ENCODE measurements at regions not wholly inside any gene's neighbourhood (a gene's known extent, or its start where the extent isn't known, plus 50 kb on each side); places are given as distances from the start of the nearest gene placed in this dataset.

DNA sequence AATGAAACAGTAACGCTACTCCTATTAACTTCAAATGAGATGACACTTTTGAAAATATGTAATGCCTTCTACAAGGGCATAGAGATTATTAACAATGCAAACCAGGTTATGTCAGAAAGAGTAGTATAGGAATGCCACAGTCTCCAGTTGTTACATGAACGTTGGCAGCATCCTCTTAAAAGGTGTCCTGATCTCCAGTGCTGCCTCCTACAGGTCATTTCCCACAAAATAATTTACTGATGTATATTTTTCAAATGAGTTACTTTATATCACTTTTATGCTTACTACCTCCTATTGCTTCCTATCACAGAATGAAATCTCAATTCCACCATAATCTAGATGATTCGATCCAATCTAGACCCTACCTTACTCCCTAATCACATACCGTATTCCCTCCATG, 195.2 kb upstream of the EPHA5 start:
- Histone ChIP-seq H3K27me3 (ENCODE audit: control insufficient read depth, insufficient read depth, low read length) (no peaks in the 10 kb centered on the region), H3K9me3 (ENCODE audit: control insufficient read depth, insufficient read depth, low read length) (no peaks in the 10 kb centered on the region), H3K4me1 (ENCODE audit: control insufficient read depth, insufficient read depth, low read length) (no peaks in the 10 kb centered on the region), H3K36me3 (ENCODE audit: control insufficient read depth, insufficient read depth, low read length) (no peaks in the 10 kb centered on the region), H3K4me3 (ENCODE audit: low read depth, low read length) (no peak overlapping the region), H3K27ac (ENCODE audit: low read depth, low read length) (no peak overlapping the region)
- no peak for DNase-seq (ENCODE audit: low read depth in 4 of 6, low spot score in 6 of 6)
- WGBS (ENCODE audit: insufficient coverage): 78% methylated on average over 2 of the region's 4 CpGs

DNA sequence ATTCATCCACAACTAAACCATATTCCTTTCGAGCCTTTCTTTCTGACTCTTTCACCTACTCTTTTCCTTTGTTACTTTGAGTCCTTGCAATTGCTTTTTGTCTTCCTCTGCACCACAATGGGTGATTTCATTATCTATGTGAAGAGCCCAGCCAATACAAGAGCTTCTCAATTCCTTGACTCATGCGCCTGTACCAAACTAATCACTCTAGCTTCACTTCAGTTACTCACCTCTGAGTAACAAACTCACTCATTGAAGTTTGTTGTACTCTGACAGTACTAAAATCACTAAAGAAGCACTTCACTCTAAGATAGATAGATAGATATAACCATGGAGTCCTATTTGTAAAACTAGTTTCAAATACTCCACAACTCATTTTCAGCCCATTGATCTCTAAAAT, 191.7 kb upstream of the EPHA5 start:
- Histone ChIP-seq H3K4me1 (ENCODE audit: control insufficient read depth, insufficient read depth, low read length) (no peaks in the 10 kb centered on the region), H3K27ac (ENCODE audit: low read depth, low read length) (no peak overlapping the region), H3K4me3 (ENCODE audit: low read depth, low read length) (no peak overlapping the region), H3K36me3 (ENCODE audit: control insufficient read depth, insufficient read depth, low read length) (no peaks in the 10 kb centered on the region), H3K9me3 (ENCODE audit: control insufficient read depth, insufficient read depth, low read length) (no peaks in the 10 kb centered on the region), H3K27me3 (ENCODE audit: control insufficient read depth, insufficient read depth, low read length) (no peaks in the 10 kb centered on the region)
- no peak for DNase-seq (ENCODE audit: low read depth in 4 of 6, low spot score in 6 of 6)
- WGBS (ENCODE audit: insufficient coverage): 100% methylated on average over 1 of the region's 2 CpGs

DNA sequence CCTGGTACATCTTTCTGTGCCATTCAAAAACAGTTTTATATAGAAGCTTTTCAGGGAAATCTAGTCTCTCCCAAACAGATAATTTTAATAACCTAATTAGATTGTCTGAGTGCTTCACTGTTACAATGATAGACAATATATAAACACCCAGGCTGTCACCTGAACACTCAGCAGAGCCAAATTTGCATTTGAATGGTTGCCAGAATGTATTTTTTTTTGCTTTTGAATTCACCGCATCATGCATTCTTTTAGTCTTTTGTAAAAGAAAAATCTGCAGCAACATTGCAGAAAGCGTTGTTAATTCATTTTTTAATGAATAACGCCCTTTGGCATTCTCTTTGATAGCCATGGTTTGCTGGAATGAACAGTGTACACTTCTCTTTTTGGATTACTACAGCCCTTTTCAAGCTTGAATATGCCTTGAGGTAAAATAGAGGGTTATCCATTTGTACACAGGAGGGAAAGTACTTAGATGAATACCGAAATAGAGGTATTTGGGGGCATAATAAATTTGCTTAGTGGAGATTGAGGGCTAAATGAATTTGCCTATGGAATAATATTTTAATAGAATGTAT, 175.0 kb upstream of the EPHA5 start:
- Histone ChIP-seq H3K4me1 (ENCODE audit: control insufficient read depth, insufficient read depth, low read length) (no peaks in the 10 kb centered on the region), H3K27ac (ENCODE audit: low read depth, low read length) (no peak overlapping the region), H3K4me3 (ENCODE audit: low read depth, low read length) (no peak overlapping the region), H3K27me3 (ENCODE audit: control insufficient read depth, insufficient read depth, low read length) (no peaks in the 10 kb centered on the region), H3K9me3 (ENCODE audit: control insufficient read depth, insufficient read depth, low read length) (no peaks in the 10 kb centered on the region), H3K36me3 (ENCODE audit: control insufficient read depth, insufficient read depth, low read length) (no peaks in the 10 kb centered on the region)
- 63% methylated on average over 2 of the region's 4 CpGs for WGBS (ENCODE audit: insufficient coverage)
- DNase-seq (ENCODE audit: low read depth in 4 of 6, low spot score in 6 of 6): peak in 2 of 6 donors; percentile 40 to 55

DNA sequence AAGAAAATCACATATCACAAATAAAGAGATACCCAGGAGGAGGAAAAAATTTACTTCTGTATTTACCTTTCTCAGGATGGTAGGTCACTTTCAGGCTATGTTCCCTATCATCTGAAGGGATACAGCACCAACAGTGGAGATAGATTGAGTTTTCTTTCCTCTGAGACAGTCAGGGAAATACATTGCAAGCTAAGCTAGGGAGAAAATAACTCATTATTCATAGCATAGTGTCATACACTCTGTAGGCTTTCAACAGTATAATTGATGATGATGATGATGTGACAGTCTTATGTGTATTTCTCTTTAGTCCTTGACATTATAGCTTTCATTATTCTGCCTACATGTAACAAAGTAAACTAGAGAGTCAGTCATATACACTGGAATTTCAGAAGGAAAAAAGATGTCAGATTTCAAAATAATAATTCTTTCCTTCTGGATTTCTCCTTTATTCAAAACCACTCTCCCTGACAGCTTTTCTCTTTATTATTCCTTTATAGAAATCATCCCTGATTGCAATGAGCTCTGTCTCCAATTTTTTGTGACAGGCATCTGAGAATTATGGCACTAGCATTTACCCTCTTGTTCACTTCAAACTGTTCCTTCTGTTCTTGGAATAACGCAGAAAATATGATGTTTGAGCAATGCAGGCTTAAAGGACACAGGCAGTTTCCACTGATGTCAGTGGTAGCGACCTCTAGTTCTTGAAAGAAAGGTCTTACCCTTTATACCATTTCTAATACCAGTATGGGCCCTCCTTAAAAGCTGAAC, 169.1 kb upstream of the EPHA5 start:
- H3K27me3 ChIP-seq (ENCODE audit: control insufficient read depth, insufficient read depth, low read length): no peaks in the 10 kb centered on the region
- peak in 2 of 6 donors; percentile 29 to 38 for DNase-seq (ENCODE audit: low read depth in 4 of 6, low spot score in 6 of 6)
- 67% methylated on average over 2 of the region's 2 CpGs for WGBS (ENCODE audit: insufficient coverage)
- no peaks in the 10 kb centered on the region for H3K4me1 ChIP-seq (ENCODE audit: control insufficient read depth, insufficient read depth, low read length)
- H3K9me3 ChIP-seq (ENCODE audit: control insufficient read depth, insufficient read depth, low read length): no peaks in the 10 kb centered on the region
- H3K27ac ChIP-seq (ENCODE audit: low read depth, low read length): no peak overlapping the region
- H3K36me3 ChIP-seq (ENCODE audit: control insufficient read depth, insufficient read depth, low read length): no peaks in the 10 kb centered on the region
- no peak overlapping the region for H3K4me3 ChIP-seq (ENCODE audit: low read depth, low read length)

DNA sequence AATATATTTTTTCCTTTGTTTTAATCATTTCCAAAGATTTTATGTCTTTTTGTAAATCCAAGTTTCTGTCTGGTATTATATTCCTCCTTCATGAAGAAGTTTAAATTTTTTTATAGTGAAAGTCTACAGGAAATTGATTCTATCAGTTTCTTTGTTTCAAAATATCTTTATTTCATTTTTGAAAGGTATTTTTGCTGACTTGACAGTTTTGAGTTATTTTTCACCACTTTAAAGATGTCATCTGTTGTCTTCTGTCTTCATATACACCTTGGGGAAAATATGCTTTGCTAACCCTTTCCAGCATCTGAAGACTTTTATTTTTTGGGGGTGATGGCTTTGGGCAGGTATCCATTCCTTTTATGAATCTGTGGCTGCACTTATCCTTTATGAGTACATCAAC, 164.4 kb upstream of the EPHA5 start:
- H3K4me3 ChIP-seq (ENCODE audit: low read depth, low read length): no peak overlapping the region
- H3K36me3 ChIP-seq (ENCODE audit: control insufficient read depth, insufficient read depth, low read length): no peaks in the 10 kb centered on the region
- H3K4me1 ChIP-seq (ENCODE audit: control insufficient read depth, insufficient read depth, low read length): no peaks in the 10 kb centered on the region
- no peak overlapping the region for H3K27ac ChIP-seq (ENCODE audit: low read depth, low read length)
- no peak for DNase-seq (ENCODE audit: low read depth in 4 of 6, low spot score in 6 of 6)
- H3K9me3 ChIP-seq (ENCODE audit: control insufficient read depth, insufficient read depth, low read length): no peaks in the 10 kb centered on the region
- H3K27me3 ChIP-seq (ENCODE audit: control insufficient read depth, insufficient read depth, low read length): no peaks in the 10 kb centered on the region

DNA sequence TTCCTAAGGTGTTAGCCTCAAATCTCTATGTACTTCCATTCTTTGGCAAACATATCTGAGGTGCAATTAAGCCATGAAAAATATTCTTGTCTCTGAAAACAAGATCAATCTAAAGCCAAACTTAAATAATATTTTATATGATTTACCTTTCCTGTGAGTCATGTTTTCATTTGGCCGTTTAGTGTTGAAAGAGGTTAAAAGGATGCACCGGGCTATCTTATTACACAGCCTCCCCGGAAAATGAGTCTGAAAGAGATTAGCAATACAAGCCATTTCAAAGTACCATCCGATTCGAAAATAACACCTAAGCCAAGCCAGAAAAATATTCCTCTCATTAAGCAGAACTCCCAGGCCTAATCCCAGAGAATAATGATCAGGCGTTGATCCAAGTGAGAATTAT, 161.5 kb upstream of the EPHA5 start:
- no peak overlapping the region for H3K4me3 ChIP-seq (ENCODE audit: low read depth, low read length)
- no CpG with 5 or more reads among the region's 6 CpGs for WGBS (ENCODE audit: insufficient coverage)
- no peak for DNase-seq (ENCODE audit: low read depth in 4 of 6, low spot score in 6 of 6)
- H3K27me3 ChIP-seq (ENCODE audit: control insufficient read depth, insufficient read depth, low read length): no peaks in the 10 kb centered on the region
- H3K4me1 ChIP-seq (ENCODE audit: control insufficient read depth, insufficient read depth, low read length): no peaks in the 10 kb centered on the region
- no peaks in the 10 kb centered on the region for H3K9me3 ChIP-seq (ENCODE audit: control insufficient read depth, insufficient read depth, low read length)
- H3K36me3 ChIP-seq (ENCODE audit: control insufficient read depth, insufficient read depth, low read length): no peaks in the 10 kb centered on the region
- H3K27ac ChIP-seq (ENCODE audit: low read depth, low read length): no peak overlapping the region

DNA sequence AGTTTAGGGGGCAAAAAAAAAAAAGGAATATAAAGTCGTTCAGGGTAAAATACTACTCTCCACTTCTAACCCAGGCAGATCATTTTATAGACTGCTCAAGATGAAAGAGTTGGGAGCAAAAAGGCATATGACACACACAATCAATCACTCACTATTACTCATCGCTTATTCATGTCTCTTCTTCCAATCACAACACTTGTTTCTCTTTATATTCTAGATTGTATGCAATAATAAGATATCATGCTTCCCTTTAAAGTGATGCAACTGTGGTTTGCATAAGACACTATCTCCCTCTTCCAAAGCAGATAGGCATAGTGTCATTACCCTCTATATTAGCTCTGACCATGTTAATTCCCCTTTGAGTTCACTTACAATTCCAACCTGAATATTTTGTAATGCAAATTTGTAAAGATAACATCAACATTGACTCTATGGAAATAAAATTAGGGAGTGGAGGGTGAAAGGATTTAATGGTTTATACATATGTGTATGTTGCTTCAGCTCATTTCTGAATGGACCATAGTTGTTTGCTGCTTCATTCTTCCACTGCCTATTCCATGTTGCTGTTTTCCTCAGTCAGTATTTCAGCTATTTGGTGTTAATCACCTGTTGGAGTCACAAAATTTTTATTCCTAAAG, 154.9 kb upstream of the EPHA5 start:
- DNase-seq (ENCODE audit: low read depth in 4 of 6, low spot score in 6 of 6): no peak
- no peaks in the 10 kb centered on the region for H3K36me3 ChIP-seq (ENCODE audit: control insufficient read depth, insufficient read depth, low read length)
- no peaks in the 10 kb centered on the region for H3K27me3 ChIP-seq (ENCODE audit: control insufficient read depth, insufficient read depth, low read length)
- no peaks in the 10 kb centered on the region for H3K4me1 ChIP-seq (ENCODE audit: control insufficient read depth, insufficient read depth, low read length)
- WGBS (ENCODE audit: insufficient coverage): no CpG with 5 or more reads among the region's 2 CpGs
- no peak overlapping the region for H3K4me3 ChIP-seq (ENCODE audit: low read depth, low read length)
- H3K9me3 ChIP-seq (ENCODE audit: control insufficient read depth, insufficient read depth, low read length): no peaks in the 10 kb centered on the region
- H3K27ac ChIP-seq (ENCODE audit: low read depth, low read length): no peak overlapping the region

DNA sequence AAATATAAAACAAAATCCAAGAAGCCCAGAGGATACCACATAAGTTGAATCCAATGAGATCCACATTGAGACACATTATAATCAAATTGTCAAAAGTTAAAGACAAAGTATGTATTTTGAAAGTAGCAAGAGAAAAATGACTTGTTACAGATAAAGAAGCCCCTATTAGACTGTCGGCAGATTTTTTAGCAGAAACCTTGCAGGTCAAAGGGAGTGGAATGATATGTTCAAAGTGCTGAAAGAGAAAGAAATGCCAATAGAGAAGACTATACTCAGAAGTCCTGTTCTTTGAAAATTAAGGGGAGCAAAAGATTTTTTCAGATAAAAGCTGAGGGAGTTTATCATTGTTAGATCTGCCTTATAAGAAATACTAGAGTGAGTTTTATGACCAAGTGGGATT, 148.9 kb upstream of the EPHA5 start:
- Histone ChIP-seq H3K36me3 (ENCODE audit: control insufficient read depth, insufficient read depth, low read length) (no peaks in the 10 kb centered on the region), H3K27ac (ENCODE audit: low read depth, low read length) (no peak overlapping the region), H3K9me3 (ENCODE audit: control insufficient read depth, insufficient read depth, low read length) (peaks cover 7% of the 10 kb centered on the region), H3K4me3 (ENCODE audit: low read depth, low read length) (no peak overlapping the region), H3K27me3 (ENCODE audit: control insufficient read depth, insufficient read depth, low read length) (no peaks in the 10 kb centered on the region), H3K4me1 (ENCODE audit: control insufficient read depth, insufficient read depth, low read length) (no peaks in the 10 kb centered on the region)
- DNase-seq (ENCODE audit: low read depth in 4 of 6, low spot score in 6 of 6): no peak
- 86% methylated on average over 1 of the region's 1 CpG for WGBS (ENCODE audit: insufficient coverage)

DNA sequence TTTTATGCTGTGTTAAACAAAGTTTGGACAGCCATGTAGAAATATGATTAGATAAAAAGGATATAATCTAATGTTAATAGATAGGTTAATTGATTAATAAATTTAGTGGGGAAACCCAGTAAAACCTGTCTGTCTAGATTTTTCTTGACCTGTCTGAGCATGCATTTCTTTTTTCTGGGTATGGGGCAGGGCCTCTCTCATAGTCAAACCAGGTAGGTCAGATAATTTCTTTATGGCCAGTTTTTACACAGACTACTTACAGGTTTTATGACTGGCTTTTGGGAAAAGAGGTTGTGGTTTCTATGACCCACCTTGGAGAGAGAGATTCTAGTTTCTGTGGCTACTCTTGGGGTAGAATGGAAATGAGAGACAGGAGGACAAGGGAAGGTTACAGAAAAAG, 135.6 kb upstream of the EPHA5 start:
- H3K9me3 ChIP-seq (ENCODE audit: control insufficient read depth, insufficient read depth, low read length): peaks cover 1% of the 10 kb centered on the region
- H3K36me3 ChIP-seq (ENCODE audit: control insufficient read depth, insufficient read depth, low read length): no peaks in the 10 kb centered on the region
- H3K4me1 ChIP-seq (ENCODE audit: control insufficient read depth, insufficient read depth, low read length): no peaks in the 10 kb centered on the region
- DNase-seq (ENCODE audit: low read depth in 4 of 6, low spot score in 6 of 6): no peak
- H3K27ac ChIP-seq (ENCODE audit: low read depth, low read length): no peak overlapping the region
- no peaks in the 10 kb centered on the region for H3K27me3 ChIP-seq (ENCODE audit: control insufficient read depth, insufficient read depth, low read length)
- H3K4me3 ChIP-seq (ENCODE audit: low read depth, low read length): no peak overlapping the region

DNA sequence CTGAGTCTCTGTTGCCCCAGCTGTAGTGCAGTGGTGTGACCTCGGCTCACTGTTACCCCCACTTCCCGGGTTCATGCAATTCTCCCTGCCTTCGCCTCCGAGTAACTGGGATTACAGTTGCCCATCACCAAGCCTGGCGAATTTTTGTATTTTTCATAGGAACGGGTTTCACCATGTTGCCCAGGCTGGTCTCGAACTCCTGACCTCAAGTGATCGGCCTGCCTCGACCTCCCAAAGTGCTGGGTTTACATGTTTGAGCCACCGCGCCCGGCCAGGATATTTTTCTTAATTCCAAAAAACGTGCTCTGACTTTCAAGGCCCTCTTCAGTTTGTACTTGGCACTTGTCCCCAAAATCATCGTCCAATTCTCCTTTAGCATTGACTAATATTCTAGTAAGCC, 129.2 kb upstream of the EPHA5 start:
- H3K27me3 ChIP-seq (ENCODE audit: control insufficient read depth, insufficient read depth, low read length): no peaks in the 10 kb centered on the region
- no peaks in the 10 kb centered on the region for H3K36me3 ChIP-seq (ENCODE audit: control insufficient read depth, insufficient read depth, low read length)
- H3K9me3 ChIP-seq (ENCODE audit: control insufficient read depth, insufficient read depth, low read length): peaks cover 1% of the 10 kb centered on the region
- DNase-seq (ENCODE audit: low read depth in 4 of 6, low spot score in 6 of 6): no peak
- H3K4me1 ChIP-seq (ENCODE audit: control insufficient read depth, insufficient read depth, low read length): no peaks in the 10 kb centered on the region
- H3K27ac ChIP-seq (ENCODE audit: low read depth, low read length): no peak overlapping the region
- no peak overlapping the region for H3K4me3 ChIP-seq (ENCODE audit: low read depth, low read length)
- 93% methylated on average over 13 of the region's 14 CpGs for WGBS (ENCODE audit: insufficient coverage)

Data from spinal cord (tissue), 9 donors.